OCI-M2 (cell line): ENCODE measurements at regions not wholly inside any gene's neighbourhood (a gene's known extent, or its start where the extent isn't known, plus 50 kb on each side); places are given as distances from the start of the nearest gene placed in this dataset.

Experiments used
- DNase-seq: peaks from one replicate; lab custom pipeline; 2025; ENCODE audit not compliant: unreplicated experiment; lab: John Stamatoyannopoulos, UW

- no peak for DNase-seq
These were observed 914.3 kb upstream of the ARPP21 start for GRCh38 chr3:34724916-34725499.

- DNase-seq = no peak
These were observed 913.6 kb upstream of the ARPP21 start for GRCh38 chr3:34725774-34726173.

- no peak for DNase-seq
These were observed 911.6 kb upstream of the ARPP21 start for GRCh38 chr3:34727700-34728099.

- DNase-seq = no peak
These were observed 897.2 kb upstream of the ARPP21 start for GRCh38 chr3:34742151-34742550.

- no peak for DNase-seq
These were observed 880.6 kb upstream of the ARPP21 start for GRCh38 chr3:34758630-34759261.

GRCh38 chr3:34777386-34777785 lies 861.9 kb upstream of the ARPP21 start:
- DNase-seq = no peak

GRCh38 chr3:34779092-34779491 lies 860.2 kb upstream of the ARPP21 start:
- no peak for DNase-seq

- no peak for DNase-seq
These were observed 859.0 kb upstream of the ARPP21 start for GRCh38 chr3:34780294-34780693.

- DNase-seq = no peak
These were observed 858.4 kb upstream of the ARPP21 start for GRCh38 chr3:34780973-34781372.

- DNase-seq = no peak
These were observed 856.5 kb upstream of the ARPP21 start for GRCh38 chr3:34782871-34783270.

GRCh38 chr3:34783876-34784275 lies 855.4 kb upstream of the ARPP21 start:
- DNase-seq = no peak

GRCh38 chr3:34793057-34793456 lies 846.3 kb upstream of the ARPP21 start:
- DNase-seq = no peak

GRCh38 chr3:34807611-34808010 lies 831.7 kb upstream of the ARPP21 start:
- DNase-seq = no peak

- DNase-seq = no peak
These were observed 831.0 kb upstream of the ARPP21 start for GRCh38 chr3:34808287-34808686.

GRCh38 chr3:34828847-34829246 lies 810.5 kb upstream of the ARPP21 start:
- no peak for DNase-seq

GRCh38 chr3:34832865-34833508 lies 806.3 kb upstream of the ARPP21 start:
- DNase-seq = no peak

GRCh38 chr3:34837848-34838741 lies 801.2 kb upstream of the ARPP21 start:
- no peak for DNase-seq

GRCh38 chr3:34842706-34843480 lies 796.4 kb upstream of the ARPP21 start:
- DNase-seq = no peak

- no peak for DNase-seq
These were observed 795.1 kb upstream of the ARPP21 start for GRCh38 chr3:34844323-34844620.

- DNase-seq = no peak
These were observed 788.2 kb upstream of the ARPP21 start for GRCh38 chr3:34851137-34851536.

GRCh38 chr3:34852844-34853439 lies 786.4 kb upstream of the ARPP21 start:
- DNase-seq = no peak
